ENCODE measurements at regions not wholly inside any gene's neighbourhood (a gene's known extent, or its start where the extent isn't known, plus 50 kb on each side); places are given as distances from the start of the nearest gene placed in this dataset.

- TF ChIP-seq CREB1 (CRISPR knock-in tag; IDR thresholded peaks at IDR 0.05) (no peak), CTCF (IDR thresholded peaks at IDR 0.05) (no peak), ZNF121 (CRISPR knock-in tag; IDR thresholded peaks at IDR 0.05) (no peak), E2F4 (CRISPR knock-in tag; IDR thresholded peaks at IDR 0.05; ENCODE audit: borderline replicate concordance, low read depth) (no peak)
Measured at GRCh38 chr20:12241065-12241464, 323.4 kb downstream of the BTBD3 start.

All from WTC11 (cell line).